CD4-positive, alpha-beta T cell treated with Interferon alpha-2 for 1 hour (primary cell): ENCODE measurements at regions not wholly inside any gene's neighbourhood (a gene's known extent, or its start where the extent isn't known, plus 50 kb on each side); places are given as distances from the start of the nearest gene placed in this dataset.
"Not testable (repeated sequence)": the region's sequence is repeated elsewhere in the genome, so short reads cannot be mapped to it uniquely, and the experiment has no call there.

Source experiments
- DNase-seq, 2 donors: peaks; one replicate each; pipeline ENCODE4 v3.0.0-alpha.2; 2020 to 2022

DNA sequence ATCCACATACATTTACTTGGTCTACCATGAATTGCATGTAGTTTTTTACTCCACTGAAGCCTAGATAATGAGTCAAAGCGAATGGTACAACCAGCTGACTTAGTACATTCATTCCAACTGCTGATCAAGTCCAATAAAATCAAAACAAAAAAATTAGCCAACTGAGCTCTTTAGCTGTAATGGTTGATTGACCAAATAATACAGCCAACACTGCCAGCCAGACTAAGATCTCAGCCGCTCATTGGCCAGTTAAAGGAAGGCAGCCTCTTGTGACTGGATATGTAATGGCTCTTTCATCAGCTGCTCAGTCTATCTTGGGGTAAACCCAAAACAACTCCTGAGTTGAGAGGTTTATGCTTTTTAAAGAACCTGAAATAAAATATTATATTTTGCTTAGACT, 204.3 kb upstream of the RSPO3 start:
- no peak for DNase-seq

GRCh38 chr6:126914801-126915200, 203.7 kb upstream of the RSPO3 start:
- no peak for DNase-seq

- no peak for DNase-seq
Measured at GRCh38 chr6:126919947-126920346, 198.5 kb upstream of the RSPO3 start.

DNA sequence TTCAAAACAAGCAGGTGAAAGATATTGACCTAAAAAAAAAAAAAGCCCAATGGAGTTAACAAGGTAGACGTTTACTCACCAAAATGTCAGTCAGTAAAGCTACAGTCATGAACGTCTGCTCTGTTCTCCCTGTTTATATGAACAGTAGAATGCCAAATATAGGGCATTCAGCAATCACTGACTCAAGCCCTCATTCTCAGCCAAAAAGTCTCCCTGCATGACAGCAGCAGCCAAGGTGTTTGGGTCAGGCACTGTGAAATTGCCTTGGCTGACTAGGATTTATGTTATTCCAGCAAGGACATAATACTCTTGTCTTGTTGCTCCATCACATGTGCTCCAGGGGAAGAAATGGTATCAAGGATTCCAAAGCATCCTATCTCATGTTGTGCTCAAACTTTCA, 194.7 kb upstream of the RSPO3 start:
- no peak for DNase-seq

DNA sequence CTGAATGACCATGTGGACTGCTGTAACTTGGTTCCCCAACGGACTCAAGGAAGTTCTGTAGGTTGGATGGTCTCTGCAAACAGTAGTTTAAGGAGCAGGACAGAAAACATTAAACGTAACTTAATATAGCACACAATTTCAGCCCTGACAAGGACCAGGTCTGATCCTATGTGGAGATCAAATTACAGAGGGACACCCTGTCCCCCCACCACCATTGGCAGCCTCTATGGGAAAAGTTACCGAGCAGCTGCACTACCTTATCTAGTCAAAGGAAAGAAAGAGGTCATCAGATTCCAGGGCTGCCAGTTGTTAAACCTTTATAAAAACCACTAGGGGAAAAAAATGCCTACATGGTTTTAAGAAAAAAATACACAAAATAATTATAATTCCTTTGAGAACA, 191.5 kb upstream of the RSPO3 start:
- no peak for DNase-seq

- DNase-seq, result no peak
Measured at GRCh38 chr6:126927841-126928240, 190.6 kb upstream of the RSPO3 start.

DNA sequence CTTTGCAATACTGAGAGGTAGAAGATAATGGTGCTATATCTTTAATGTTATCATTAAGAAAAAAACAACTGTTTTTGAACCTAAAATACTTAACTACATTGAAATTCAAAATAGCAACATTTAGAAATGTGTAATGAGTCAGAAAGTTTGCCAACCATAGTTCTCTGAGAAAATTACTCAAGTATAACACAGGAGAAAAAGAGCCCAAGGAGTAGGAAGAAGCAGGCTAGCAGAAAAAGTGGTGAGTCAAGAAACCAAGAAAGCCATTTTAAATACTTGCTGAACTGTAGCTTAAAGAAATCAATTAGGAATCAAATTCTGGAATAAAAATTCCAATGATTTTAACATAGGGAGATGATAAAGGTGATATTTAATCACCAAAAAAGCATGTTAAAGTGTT, 181.0 kb upstream of the RSPO3 start:
- no peak for DNase-seq

DNA sequence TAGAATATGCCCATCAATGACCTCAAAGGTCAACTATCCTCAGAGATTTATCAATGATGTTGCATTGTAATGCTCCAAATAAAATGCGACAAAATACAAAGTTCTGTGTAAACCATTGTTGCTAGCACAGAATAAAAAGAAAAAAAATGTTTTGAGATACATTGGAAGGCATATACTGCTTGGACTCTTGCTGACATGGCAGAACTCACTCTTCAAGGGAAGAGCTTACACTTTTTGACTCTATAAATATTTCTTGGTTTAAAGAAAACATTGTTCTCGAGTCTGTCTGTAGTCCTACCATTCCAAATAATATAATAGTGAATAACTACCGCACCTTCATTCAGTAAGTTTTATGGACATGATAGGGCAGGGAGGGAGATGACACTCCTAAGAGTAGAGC, 178.7 kb upstream of the RSPO3 start:
- no peak for DNase-seq

GRCh38 chr6:126941751-126942150, 176.7 kb upstream of the RSPO3 start:
- no peak for DNase-seq

- no peak for DNase-seq
Measured at GRCh38 chr6:126944512-126944911, 174.0 kb upstream of the RSPO3 start.

DNA sequence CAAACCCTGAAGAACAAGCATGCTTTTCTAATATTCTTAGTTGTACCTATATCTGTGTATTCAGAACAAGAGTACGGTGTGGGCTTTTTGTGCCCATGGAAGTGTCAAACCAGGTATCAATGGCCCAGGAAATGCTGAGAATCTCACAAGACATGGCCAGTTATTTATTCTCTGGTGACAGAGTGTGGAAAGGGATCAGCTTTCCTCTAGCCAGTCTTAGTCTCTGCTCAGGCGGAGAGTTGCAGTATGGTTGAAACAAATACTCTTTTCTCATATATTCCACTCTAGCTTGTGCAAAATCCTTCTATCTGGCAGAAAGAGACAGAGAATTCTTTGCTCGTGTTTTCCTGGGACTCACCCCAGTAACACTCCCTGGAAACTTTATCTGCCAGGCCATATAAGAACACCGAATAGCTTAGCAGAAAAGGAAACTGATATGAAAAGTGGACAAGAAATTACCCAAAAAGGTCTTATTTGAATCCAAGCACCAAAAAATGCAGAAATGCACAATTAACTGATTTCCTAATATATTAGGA, 173.3 kb upstream of the RSPO3 start:
- DNase-seq, result no peak

DNA sequence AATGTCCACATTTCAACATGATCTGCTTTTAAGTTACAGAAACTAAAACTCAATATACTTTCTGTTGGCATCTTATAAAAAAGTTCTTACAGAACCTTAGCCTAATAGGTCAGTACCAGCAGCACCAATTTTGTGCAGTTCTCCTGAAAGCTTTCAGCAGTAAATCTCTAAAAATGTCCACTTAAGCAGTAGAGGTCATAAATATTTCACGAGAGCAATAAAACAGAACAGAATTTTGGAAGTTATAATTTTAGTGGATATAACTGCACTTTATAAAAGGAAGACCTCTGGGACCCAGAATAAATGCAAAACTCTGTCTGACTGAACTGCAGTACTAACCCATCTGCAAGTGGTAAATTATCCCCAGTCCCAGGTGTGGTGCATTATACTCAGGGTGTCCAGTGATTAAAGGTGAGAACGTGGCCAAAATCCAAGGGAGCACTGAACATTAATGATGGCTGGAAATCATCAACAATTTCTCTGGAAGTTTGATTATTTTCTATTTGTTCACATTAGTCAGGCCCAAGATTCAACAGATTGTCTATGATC, 172.6 kb upstream of the RSPO3 start:
- no peak for DNase-seq

GRCh38 chr6:126947070-126947469, 171.4 kb upstream of the RSPO3 start:
- DNase-seq, result no peak

DNA sequence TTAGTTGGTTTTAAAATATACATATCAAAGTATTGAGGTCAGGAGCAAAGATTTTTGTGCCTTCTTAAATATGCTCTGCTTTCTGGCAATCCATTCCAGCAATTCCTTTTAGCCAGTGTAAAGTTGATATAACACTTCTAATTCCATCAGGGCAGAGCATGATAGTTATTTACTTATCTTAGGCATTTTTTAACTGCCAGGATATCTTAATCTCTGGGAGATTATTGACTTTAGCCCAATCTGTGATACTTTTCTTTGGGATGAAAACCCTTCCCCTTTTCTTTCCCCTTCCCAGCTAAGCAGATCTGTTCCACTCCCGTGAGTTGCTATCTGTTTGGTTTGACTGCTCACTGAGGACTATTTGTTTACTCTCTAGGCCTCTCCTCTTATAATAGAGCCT, 168.7 kb upstream of the RSPO3 start:
- no peak for DNase-seq

GRCh38 chr6:126955621-126956020, 162.8 kb upstream of the RSPO3 start:
- no peak for DNase-seq

DNA sequence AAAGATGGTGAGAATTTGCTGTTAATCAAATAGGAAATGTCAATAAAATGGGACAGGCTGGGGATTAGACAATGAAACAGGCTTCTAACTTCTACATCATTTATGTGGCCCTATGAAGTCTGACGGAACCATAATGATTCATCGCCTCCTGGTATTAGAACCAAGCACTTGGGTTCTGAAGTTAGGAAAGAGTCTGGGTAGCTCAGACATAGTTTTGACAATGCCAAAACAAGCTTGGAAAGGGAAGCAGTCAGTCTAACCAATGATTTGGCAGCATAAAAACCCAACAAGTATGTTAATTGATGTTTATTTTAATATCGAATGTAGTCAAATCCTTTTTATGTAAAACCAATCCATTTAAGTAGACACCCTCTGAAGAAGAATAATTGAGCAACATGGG, 160.8 kb upstream of the RSPO3 start:
- DNase-seq, result no peak

DNA sequence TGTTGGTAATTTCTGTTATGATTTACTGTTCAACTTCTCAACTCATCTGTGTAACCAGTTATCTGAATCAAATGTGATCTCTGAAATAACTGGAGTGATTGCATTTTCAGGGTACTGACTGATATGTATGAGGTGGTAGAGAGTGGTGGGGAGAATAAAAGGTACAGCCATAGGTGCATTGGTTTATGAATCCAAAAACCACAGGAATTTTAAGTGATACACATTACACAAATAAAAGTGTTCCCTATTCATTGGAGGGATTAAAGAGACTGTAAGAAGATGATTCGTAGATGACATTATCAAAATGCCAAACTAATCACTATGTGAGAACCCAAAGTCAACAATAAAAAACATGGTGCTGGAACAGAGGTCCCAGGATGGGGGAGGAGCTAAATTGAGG, 158.7 kb upstream of the RSPO3 start:
- DNase-seq, result no peak

- no peak for DNase-seq
Measured at GRCh38 chr6:126963077-126963809, 155.2 kb upstream of the RSPO3 start.

- DNase-seq, result no peak
Measured at GRCh38 chr6:126967296-126968005, 151.0 kb upstream of the RSPO3 start.

GRCh38 chr6:126976253-126976797, 142.1 kb upstream of the RSPO3 start:
- DNase-seq, result no peak

- DNase-seq, result no peak
Measured at GRCh38 chr6:126983779-126984178, 134.7 kb upstream of the RSPO3 start.

DNA sequence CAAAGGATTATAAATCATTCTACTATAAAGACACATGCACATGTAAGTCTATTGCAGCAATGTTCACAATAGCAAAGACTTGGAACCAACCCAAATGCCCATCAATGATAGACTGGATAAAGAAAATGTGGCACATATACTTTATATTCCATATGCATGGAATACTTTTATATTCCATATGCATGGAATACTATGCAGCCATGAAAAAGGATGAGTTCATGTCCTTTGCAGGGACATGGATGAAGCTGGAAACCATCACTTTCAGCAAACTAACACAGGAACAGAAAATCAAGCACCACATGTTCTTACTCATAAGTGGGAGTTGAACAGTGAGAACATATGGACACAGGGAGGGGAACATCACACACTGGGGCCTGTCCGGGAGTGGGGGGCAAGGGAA, 130.3 kb upstream of the RSPO3 start:
- DNase-seq, result not testable (repeated sequence)

DNA sequence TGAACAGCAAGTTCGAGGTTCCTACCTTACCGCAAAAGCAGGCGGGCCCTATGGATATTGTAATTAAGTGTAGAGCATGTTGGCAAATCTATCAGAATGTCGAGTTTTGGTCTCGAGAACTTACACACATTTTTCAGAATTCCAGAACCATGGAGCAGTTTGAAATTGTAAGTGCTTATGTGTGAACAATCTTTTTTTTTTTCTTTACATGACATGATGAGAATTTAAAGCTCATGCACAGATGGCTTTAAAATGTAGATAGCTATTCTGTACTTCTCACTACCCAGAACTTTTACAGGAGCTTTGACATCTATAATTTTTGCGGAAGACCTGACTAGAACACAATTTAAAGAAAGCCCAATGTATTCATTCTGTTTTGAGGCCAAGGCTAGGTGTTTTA, 117.8 kb upstream of the RSPO3 start:
- DNase-seq, result no peak

- DNase-seq, result no peak
Measured at GRCh38 chr6:127013865-127014264, 104.6 kb upstream of the RSPO3 start.
